HEK293 (cell line): ENCODE measurements at regions not wholly inside any gene's neighbourhood (a gene's known extent, or its start where the extent isn't known, plus 50 kb on each side); places are given as distances from the start of the nearest gene placed in this dataset.

Experiments used
- CTCF ChIA-PET: fragments of 350-600 bp; formaldehyde crosslinking; extraction: SDS; loops from one replicate; lab custom pipeline; 2021; ENCODE audit warnings: antibody characterized with exemption; lab: Yijun Ruan, JAX
- POLR2A ChIA-PET: fragments of 300-600 bp; formaldehyde crosslinking; extraction: SDS; loops from one replicate; lab custom pipeline; 2020; ENCODE audit warnings: antibody characterized with exemption, inconsistent platforms; lab: Yijun Ruan, JAX
- H3K27ac ChIP-seq: fragments of 200-500 bp; sonication (Bioruptor generic); 2 replicates; pipeline ENCODE4 v1.5.1; 2014; ENCODE audit warnings: low read depth, low read length, control low read depth, inconsistent platforms; ENCODE audit errors: extremely low read depth
- H3K36me3 ChIP-seq, 2 experiments: fragments of 200-500 bp in 1 of 2; sonication (Bioruptor generic) in 1 of 2; 1 replicate in 1 of 2; 2 replicates in 1 of 2; pipeline ENCODE4 v1.5.1; 2014 to 2017; ENCODE audit warnings: inconsistent platforms in 2 of 2, low read length in 2 of 2; ENCODE audit not compliant: control insufficient read depth in 2 of 2, insufficient read depth in 1 of 2
- H3K4me1 ChIP-seq: fragments of 200-500 bp; sonication (Bioruptor generic); 2 replicates; pipeline ENCODE4 v1.5.1; 2014; ENCODE audit warnings: mild to moderate bottlenecking, low read length, inconsistent platforms; ENCODE audit not compliant: control insufficient read depth, insufficient read depth
- H3K4me3 ChIP-seq: 2 replicates; pipeline ENCODE4 v1.5.1; 2011; ENCODE audit warnings: low read depth, mild to moderate bottlenecking, control low read depth, low read length, moderate library complexity
- H3K9me3 ChIP-seq: fragments of 200-500 bp; sonication (Bioruptor generic); 2 replicates; pipeline ENCODE4 v1.5.1; 2014; ENCODE audit warnings: low read depth, low read length, inconsistent platforms; ENCODE audit not compliant: control insufficient read depth, insufficient read depth
- GLIS2 ChIP-seq: fragments of 450-650 bp; formaldehyde crosslinking; IDR thresholded peaks from 2 replicates; pipeline ENCODE4 v1.5.1; 2016; ENCODE audit warnings: missing biosample characterization, missing genetic modification characterization
- RBAK ChIP-seq: fragments of 450-650 bp; formaldehyde crosslinking; IDR thresholded peaks from 2 replicates; pipeline ENCODE4 v1.5.1; 2016; ENCODE audit warnings: missing biosample characterization, missing genetic modification characterization
- REPIN1 ChIP-seq: fragments of 450-650 bp; formaldehyde crosslinking; IDR thresholded peaks from 2 replicates; pipeline ENCODE4 v1.5.1; 2017; ENCODE audit warnings: missing biosample characterization, missing genetic modification characterization, low read depth
- TCF7L2 ChIP-seq: IDR thresholded peaks from 2 replicates; pipeline ENCODE4 v1.6.1; 2011; ENCODE audit warnings: low read depth, mild to moderate bottlenecking, inconsistent platforms, low read length, moderate library complexity, borderline replicate concordance
- ZBTB49 ChIP-seq: fragments of 450-650 bp; formaldehyde crosslinking; IDR thresholded peaks from 2 replicates; pipeline ENCODE4 v1.5.1; 2016; ENCODE audit warnings: missing biosample characterization, missing genetic modification characterization, low read depth
- ZBTB7A ChIP-seq: fragments of 450-650 bp; formaldehyde crosslinking; IDR thresholded peaks from 2 replicates; pipeline ENCODE4 v1.5.1; 2016; ENCODE audit warnings: low read depth, missing biosample characterization, missing genetic modification characterization
- ZFP3 ChIP-seq: fragments of 450-650 bp; formaldehyde crosslinking; IDR thresholded peaks from 2 replicates; pipeline ENCODE4 v1.5.1; 2016; ENCODE audit warnings: low read depth, missing biosample characterization, missing genetic modification characterization
- ZNF138 ChIP-seq: fragments of 450-650 bp; formaldehyde crosslinking; IDR thresholded peaks from 2 replicates; pipeline ENCODE4 v1.5.1; 2016; ENCODE audit warnings: missing biosample characterization, missing genetic modification characterization, borderline replicate concordance
- ZNF16 ChIP-seq: fragments of 450-650 bp; formaldehyde crosslinking; IDR thresholded peaks from 2 replicates; pipeline ENCODE4 v1.5.1; 2016; ENCODE audit warnings: low read depth, missing biosample characterization, missing genetic modification characterization
- ZNF366 ChIP-seq: fragments of 450-650 bp; formaldehyde crosslinking; conservative IDR thresholded peaks from 2 replicates; pipeline ENCODE4 v1.5.1; 2016; ENCODE audit warnings: missing biosample characterization, missing genetic modification characterization
- ZNF391 ChIP-seq: fragments of 450-650 bp; formaldehyde crosslinking; IDR thresholded peaks from 2 replicates; pipeline ENCODE4 v1.5.1; 2016; ENCODE audit warnings: low read depth, missing biosample characterization, missing genetic modification characterization, borderline replicate concordance
- ZNF394 ChIP-seq: fragments of 450-650 bp; formaldehyde crosslinking; IDR thresholded peaks from 2 replicates; pipeline ENCODE4 v1.5.1; 2016; ENCODE audit warnings: missing biosample characterization, missing genetic modification characterization, mild to moderate bottlenecking, moderate library complexity, borderline replicate concordance
- ZNF514 ChIP-seq: fragments of 450-650 bp; formaldehyde crosslinking; IDR thresholded peaks from 2 replicates; pipeline ENCODE4 v1.5.1; 2016; ENCODE audit warnings: missing biosample characterization, missing genetic modification characterization
- ZNF548 ChIP-seq: fragments of 450-650 bp; formaldehyde crosslinking; IDR thresholded peaks from 2 replicates; pipeline ENCODE4 v1.5.1; 2016; ENCODE audit warnings: missing biosample characterization, missing genetic modification characterization
- ZNF549 ChIP-seq: fragments of 450-650 bp; IDR thresholded peaks from 2 replicates; pipeline ENCODE4 v1.5.1; 2018; ENCODE audit warnings: missing biosample characterization, missing genetic modification characterization, mild to moderate bottlenecking, inconsistent platforms, moderate library complexity
- ZNF558 ChIP-seq: fragments of 450-650 bp; formaldehyde crosslinking; IDR thresholded peaks from 2 replicates; pipeline ENCODE4 v1.5.1; 2016; ENCODE audit warnings: missing biosample characterization, missing genetic modification characterization
- ZNF768 ChIP-seq: fragments of 450-650 bp; formaldehyde crosslinking; IDR thresholded peaks from 2 replicates; pipeline ENCODE4 v1.5.1; 2018; ENCODE audit warnings: missing biosample characterization, mild to moderate bottlenecking, missing genetic modification characterization
- ZNF792 ChIP-seq: fragments of 450-650 bp; formaldehyde crosslinking; IDR thresholded peaks from 2 replicates; pipeline ENCODE4 v1.5.1; 2016; ENCODE audit warnings: missing biosample characterization, missing genetic modification characterization
- ZSCAN16 ChIP-seq: fragments of 450-650 bp; formaldehyde crosslinking; IDR thresholded peaks from 2 replicates; pipeline ENCODE4 v1.5.1; 2016; ENCODE audit warnings: missing biosample characterization, missing genetic modification characterization
- TF ChIP-seq, protein P1 (sequence below): fragments of 450-650 bp; formaldehyde crosslinking; IDR thresholded peaks from 2 replicates; pipeline ENCODE4 v1.5.1; 2016; ENCODE audit warnings: missing biosample characterization, missing genetic modification characterization, borderline replicate concordance
- TF ChIP-seq, protein P2 (sequence below): fragments of 450-650 bp; formaldehyde crosslinking; optimal IDR thresholded peaks from 2 replicates; pipeline ENCODE3; 2016; ENCODE audit warnings: missing biosample characterization, mild to moderate bottlenecking, missing genetic modification characterization
- TF ChIP-seq, protein P3 (sequence below): IDR thresholded peaks from 2 replicates; pipeline ENCODE4 v1.6.1; 2011; ENCODE audit warnings: mild to moderate bottlenecking, low read depth, low read length, borderline replicate concordance

DNA sequence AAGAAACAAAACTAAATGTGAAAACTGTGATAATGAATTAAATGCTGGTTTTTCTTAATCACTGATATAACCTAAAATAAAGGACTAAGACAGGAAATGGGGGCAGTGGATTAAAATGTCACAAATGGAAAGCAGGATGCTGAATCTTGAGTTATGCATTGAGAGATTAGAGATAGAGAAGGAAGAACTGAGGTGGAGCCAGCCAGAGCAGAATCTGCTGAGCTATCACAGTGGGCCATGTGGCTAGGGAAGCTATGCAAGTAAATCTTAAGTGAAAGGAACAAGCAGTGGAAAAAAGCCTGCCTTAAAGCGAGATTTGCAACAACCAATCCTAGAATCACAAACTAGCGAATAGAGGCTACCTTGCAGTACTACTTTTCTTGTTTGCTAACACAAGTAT is 188.5 kb upstream of the RASA1 start (continued):
- TF ChIP-seq, protein P1, sequence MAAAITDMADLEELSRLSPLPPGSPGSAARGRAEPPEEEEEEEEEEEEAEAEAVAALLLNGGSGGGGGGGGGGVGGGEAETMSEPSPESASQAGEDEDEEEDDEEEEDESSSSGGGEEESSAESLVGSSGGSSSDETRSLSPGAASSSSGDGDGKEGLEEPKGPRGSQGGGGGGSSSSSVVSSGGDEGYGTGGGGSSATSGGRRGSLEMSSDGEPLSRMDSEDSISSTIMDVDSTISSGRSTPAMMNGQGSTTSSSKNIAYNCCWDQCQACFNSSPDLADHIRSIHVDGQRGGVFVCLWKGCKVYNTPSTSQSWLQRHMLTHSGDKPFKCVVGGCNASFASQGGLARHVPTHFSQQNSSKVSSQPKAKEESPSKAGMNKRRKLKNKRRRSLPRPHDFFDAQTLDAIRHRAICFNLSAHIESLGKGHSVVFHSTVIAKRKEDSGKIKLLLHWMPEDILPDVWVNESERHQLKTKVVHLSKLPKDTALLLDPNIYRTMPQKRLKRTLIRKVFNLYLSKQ (tag by site-specific recombination): no peak
- TF ChIP-seq ZNF394: no peak
- TF ChIP-seq ZNF16 (tag by site-specific recombination): no peak
- TF ChIP-seq ZNF792 (tag by site-specific recombination): no peak
- no peak for TF ChIP-seq ZSCAN16 (tag by site-specific recombination)
- no peak for TF ChIP-seq ZNF558 (tag by site-specific recombination)
- TF ChIP-seq ZNF548 (tag by site-specific recombination): no peak

GRCh38 chr5:87081016-87081415 is 186.7 kb upstream of the RASA1 start:
- no peak for TF ChIP-seq ZBTB7A
- no peak for TF ChIP-seq ZNF549 (tag by site-specific recombination)
- TF ChIP-seq ZBTB49 (tag by site-specific recombination): no peak
- no peak for TF ChIP-seq GLIS2 (tag by site-specific recombination)
- TF ChIP-seq, protein P2, sequence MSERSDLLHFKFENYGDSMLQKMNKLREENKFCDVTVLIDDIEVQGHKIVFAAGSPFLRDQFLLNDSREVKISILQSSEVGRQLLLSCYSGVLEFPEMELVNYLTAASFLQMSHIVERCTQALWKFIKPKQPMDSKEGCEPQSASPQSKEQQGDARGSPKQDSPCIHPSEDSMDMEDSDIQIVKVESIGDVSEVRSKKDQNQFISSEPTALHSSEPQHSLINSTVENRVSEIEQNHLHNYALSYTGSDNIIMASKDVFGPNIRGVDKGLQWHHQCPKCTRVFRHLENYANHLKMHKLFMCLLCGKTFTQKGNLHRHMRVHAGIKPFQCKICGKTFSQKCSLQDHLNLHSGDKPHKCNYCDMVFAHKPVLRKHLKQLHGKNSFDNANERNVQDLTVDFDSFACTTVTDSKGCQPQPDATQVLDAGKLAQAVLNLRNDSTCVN (tag by site-specific recombination): no peak
- no peak for TF ChIP-seq ZNF138 (tag by site-specific recombination)
- H3K4me3 ChIP-seq: no peak overlapping the region
- POLR2A ChIA-PET: no interaction called here
- CTCF ChIA-PET: no interaction called here
- H3K4me1 ChIP-seq: no peaks in the 10 kb centered on the region
- H3K36me3 ChIP-seq: no peaks in the 10 kb centered on the region
- H3K9me3 ChIP-seq: no peaks in the 10 kb centered on the region
- H3K27ac ChIP-seq: no peak overlapping the region

GRCh38 chr5:87081511-87082372 is 185.9 kb upstream of the RASA1 start:
- Histone ChIP-seq H3K36me3 (no peaks in the 10 kb centered on the region), H3K4me3 (no peak overlapping the region)
- CTCF ChIA-PET: no interaction called here

More at GRCh38 chr5:87081511-87082372, 185.9 kb upstream of the RASA1 start:
- TF ChIP-seq ZNF558 (tag by site-specific recombination) (no peak), ZNF768 (tag by site-specific recombination) (no peak), REPIN1 (tag by site-specific recombination) (no peak), TCF7L2 (no peak), ZNF366 (tag by site-specific recombination) (no peak), RBAK (tag by site-specific recombination) (no peak), ZNF391 (no peak), ZFP3 (tag by site-specific recombination) (no peak), ZNF514 (no peak)
- TF ChIP-seq, protein P3, sequence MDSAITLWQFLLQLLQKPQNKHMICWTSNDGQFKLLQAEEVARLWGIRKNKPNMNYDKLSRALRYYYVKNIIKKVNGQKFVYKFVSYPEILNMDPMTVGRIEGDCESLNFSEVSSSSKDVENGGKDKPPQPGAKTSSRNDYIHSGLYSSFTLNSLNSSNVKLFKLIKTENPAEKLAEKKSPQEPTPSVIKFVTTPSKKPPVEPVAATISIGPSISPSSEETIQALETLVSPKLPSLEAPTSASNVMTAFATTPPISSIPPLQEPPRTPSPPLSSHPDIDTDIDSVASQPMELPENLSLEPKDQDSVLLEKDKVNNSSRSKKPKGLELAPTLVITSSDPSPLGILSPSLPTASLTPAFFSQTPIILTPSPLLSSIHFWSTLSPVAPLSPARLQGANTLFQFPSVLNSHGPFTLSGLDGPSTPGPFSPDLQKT: no peak
- H3K27ac ChIP-seq: no peak overlapping the region
- POLR2A ChIA-PET: no interaction called here
- no peaks in the 10 kb centered on the region for H3K4me1 ChIP-seq
- H3K9me3 ChIP-seq: no peaks in the 10 kb centered on the region
